Stimulated activated CD4-positive, alpha-beta T cell treated with anti-CD3 and anti-CD28 coated beads, Interleukin-1b, Interleukin-23, amount 100 ng/mL, for 48 hours (primary cell): ENCODE measurements at regions not wholly inside any gene's neighbourhood (a gene's known extent, or its start where the extent isn't known, plus 50 kb on each side); places are given as distances from the start of the nearest gene placed in this dataset.
A peak's percentile ranks its signal among the peaks of the same experiment; 100 is the strongest.

Experiments
- DNase-seq: peaks from one replicate; pipeline ENCODE4 v3.0.0-alpha.2; 2020

DNA sequence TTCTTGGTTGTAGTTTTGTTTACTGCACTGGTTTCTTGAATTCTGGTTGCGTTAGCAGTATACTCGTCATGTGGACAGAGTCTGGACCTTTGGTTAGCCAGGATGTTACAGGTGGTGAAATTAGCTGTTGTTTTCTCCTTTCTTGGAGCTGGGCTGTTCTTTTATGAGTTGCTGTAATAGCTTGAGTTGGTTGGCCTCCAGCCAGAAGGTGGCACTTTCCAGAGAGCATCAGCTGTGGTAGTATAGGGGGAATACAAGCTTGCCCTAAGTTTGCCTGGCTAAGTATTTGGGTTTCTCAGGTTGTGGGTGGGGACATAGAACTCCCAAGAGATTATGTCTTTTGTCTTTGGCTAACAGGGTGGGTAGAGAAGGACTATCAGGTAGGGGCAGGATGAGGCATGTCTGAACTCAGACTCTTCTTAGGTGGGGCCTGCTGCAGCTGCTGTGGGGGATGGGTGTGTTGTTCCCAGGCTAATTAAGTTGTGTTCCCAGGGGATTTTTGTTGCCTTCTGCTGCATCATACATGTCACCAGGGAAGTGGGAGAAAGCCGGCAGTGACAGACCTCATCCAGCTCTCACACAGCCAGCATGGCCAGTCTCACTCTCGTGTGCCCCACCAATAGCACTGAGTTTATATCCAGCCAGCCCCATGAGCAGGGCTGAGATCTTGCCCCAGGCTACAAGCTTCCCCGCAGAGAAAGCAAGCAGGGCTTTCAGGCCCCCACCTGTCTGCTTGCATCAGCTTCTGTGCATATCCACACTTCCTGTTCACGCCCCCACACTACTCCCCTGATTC lies 246.7 kb upstream of the TPK1 start:
- DNase-seq = no peak

DNA sequence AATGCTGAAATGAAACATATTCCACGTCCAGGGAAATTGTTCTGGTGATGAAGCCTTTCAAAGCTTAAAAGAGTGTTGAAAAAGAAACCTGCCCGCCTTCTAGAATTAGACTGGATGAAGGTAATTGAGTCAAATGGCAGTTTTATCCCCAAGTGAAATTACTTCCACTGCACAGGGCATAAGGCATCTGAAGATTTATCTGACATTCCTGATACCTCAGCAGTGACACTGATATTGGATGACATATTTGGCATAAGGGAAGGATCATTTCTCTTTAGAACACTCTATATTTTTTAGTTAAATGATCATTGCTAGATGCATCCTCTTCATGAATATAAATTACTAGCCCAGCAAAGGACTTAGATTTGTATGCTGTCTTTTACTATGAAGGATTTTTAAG lies 229.6 kb upstream of the TPK1 start:
- DNase-seq = no peak

DNA sequence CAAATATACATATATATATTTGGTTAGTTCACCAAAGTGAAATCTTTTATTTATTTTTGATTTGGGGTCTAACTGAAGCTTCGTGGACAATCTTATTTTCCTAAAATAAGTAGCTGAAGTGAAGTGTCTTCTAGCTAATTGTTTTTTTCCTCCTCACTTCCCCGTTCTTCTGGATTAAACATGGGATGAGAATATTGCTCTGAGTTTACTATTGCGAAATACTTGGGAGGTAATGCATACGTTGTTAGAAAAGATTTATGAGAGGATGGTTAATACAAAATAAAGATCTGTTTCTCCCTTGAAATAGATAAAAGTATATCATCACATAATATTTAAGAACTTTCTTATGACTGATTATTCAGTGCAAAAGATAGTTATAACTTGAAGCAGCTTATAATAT lies 228.3 kb upstream of the TPK1 start:
- no peak for DNase-seq

DNA sequence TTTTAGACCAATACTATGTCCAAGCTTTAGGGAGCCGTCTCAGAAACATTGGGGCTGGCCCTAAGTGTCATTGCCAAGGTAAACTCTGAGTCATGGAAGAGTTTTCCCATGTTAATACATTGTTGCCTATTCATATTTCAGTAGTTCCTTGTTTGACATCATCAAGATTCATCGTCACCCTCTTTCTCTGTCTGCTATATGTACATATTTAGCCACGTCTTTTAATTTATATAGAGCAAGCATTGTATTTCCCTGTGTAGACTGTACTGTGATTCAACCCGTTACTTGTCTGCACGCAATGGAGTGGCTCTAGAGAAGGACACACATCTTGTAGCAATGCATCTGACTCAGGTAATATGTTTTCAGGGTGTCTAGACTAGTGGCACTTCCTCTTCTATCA lies 217.9 kb upstream of the TPK1 start:
- no peak for DNase-seq

DNA sequence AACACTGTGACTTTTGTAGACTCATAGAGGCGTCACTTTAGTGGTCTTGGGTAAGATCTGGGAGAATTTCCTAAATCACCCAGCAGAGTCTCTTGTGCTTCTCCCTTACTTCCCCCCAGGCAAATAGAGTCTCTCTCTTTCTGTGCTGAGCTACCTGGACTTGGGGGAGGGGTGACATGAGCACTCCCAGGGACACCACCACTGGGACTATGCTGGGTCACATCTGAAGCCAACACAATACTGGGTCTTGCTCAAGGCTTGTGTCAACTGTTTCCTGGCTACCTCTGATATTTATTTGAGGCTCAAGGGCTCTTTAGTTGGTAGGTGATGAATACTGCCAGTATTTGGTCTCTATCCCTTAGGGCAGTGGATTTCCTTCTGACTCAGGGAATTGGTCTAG lies 214.6 kb upstream of the TPK1 start:
- DNase-seq = no peak

DNA sequence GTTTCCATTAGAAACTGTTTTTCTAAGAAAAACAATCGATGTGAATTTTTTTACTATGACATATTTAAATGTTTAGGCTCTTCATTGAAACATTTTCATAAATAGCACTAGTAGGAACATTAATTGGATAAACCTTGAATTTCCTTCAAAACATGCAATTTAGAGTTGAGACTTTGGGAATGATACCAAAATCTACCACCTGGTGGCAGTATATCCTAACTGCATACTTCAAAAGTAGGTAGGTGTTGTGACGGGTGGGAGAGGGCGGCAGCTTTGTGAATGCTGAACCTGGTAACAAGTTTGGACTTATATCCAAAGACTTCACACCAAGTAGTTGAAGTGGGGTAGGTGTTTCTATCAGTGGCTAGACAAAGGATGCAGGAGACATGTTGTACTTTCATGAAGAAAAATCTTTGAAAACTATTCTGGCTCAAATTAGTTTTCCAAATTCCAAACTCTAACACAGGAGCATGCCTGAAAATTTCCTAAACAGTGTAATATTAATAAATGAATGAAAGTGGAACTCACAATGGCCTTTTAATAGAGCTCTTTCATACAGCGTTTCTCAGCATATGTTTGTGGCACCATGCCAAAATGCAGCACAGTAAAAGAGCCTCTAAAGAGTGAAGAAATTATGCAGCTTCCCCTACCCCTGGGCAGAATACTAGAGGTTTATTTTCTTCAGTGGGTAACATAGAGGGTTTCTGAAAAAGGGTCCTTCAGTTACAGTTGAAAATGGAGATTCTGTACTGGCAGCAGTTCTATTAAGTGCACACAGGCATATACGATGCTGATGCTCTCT lies 201.0 kb upstream of the TPK1 start:
- peak; percentile 24 for DNase-seq

DNA sequence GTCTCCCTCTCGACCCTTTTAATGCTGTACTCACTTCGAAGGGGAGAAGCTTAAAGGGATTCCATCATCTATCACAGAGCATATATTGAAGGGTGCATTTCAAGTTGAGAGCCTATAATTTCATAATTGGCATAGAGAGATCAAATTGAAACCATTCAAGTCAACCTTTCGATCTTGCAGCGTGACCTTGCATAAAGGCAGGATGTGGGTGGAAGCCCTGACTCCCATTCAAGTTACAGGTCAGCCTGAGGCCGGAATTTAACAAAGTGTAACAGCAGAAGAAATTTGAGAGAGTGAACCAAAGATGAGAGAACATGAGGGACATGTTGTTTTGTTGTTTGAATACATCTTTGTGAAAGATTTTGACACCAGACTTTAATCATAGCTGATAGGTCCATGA lies 195.3 kb upstream of the TPK1 start:
- no peak for DNase-seq

DNA sequence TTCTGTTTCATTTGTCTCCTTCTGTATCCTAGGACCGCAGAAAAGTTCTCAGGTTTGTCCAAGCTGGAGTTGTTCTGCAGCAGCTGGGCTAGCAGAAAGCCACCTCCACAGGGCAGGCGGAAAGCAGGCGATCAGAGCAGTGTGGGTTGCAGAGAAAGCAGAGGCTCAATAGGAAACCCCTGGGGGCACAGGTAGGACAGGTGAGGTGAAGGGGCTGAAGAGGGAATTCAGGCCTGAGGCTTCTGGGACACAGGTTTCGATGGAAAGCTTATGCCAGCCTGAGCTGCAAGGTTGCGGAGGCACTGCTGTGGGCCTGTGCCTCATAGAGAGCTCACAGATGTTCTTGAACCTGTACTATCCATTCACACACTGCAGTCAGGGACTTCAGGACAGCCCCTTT lies 194.9 kb upstream of the TPK1 start:
- DNase-seq = no peak

DNA sequence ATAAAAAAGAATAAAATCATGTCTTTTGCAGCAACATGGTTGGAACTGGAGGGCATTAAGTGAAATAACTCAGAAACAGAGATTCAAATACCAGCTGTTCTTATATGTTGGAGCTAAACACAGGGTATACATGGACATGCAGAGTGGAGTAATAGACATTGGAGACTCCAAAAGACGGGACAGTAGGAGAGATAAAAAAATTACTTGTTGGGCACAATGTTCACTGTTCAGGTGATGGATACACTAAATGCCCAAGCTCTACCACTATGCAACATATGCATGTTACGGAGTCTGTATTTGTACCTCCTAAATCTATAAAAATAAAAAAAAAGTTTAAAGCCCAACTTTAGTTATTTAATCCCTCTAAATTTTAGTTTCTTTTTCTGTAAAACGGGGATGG lies 184.6 kb upstream of the TPK1 start:
- no peak for DNase-seq

DNA sequence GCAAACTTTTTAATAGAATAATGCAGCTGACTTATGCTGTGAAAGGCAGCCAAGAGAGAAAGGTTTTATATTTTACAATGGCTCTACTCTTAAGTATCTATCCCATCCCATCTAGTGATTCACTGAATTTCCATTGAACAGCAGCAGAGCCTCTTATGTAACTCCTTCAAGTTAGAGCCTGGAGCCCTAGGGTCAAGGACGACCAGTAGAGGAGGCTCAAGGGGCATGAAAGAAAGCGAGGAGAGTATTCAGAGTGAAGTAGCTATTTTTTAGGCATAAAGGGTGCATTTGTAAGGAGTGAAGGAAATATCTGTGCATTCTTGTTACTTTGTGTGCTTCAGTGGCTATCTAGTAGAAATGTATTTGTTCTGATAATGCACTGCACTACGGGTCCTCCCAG lies 180.2 kb upstream of the TPK1 start:
- DNase-seq = no peak

DNA sequence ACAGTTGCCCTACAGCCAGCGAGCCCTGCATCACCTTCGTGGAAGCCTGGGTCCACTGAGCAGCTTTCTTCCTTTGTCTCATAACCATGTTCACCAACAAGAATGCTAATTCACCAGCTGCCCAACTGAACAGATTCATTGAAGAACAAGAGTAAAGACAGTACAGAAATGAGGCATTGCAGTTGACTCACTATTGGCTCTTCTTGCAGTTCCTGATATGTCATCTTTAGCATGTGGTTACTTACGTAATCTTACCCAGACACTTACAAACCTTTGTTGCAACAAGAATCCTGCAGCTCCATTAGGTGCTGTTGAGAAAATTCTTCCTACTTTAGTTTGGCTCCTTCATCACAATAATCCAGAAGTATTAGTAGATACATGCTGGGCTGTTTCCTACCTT lies 174.0 kb upstream of the TPK1 start:
- DNase-seq = no peak

DNA sequence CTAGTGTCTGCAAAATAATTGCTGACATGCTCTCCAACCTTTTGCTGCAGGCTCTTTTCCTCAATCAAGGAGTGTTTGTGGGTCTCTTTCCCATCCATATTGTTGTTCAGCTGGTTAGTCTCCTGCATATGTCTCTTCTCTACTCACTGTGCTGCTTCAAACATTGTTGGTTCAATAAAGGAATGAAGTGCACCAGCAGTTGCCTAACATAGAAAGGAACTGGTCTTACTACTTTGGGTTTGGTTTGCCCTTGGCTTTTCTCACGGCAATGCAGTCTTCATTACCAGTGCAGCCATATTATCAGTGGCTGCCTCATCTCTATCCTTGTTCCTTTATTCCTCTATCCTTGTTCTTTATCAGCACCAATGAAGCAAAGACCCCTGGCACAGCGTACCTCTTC lies 169.7 kb upstream of the TPK1 start:
- DNase-seq = no peak

DNA sequence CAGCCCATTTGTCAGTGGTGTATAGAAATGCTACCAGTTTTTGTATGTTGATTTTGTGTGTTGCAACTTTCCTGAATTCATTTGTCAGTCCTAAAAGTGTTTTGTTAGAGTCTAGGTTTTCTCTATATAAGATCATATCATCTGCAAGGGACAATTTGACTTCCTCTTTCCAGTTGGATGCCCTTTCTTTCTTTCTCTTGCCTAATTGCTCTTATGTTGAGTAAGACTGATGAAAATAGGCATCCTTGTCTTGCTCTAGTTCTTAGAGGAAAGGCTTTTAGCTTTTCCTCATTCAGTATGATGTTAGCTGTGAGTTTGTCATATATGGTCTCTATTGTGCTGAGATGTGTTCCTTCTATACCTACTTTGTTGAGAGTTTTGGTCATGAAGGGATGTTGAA lies 161.7 kb upstream of the TPK1 start:
- DNase-seq = no peak

DNA sequence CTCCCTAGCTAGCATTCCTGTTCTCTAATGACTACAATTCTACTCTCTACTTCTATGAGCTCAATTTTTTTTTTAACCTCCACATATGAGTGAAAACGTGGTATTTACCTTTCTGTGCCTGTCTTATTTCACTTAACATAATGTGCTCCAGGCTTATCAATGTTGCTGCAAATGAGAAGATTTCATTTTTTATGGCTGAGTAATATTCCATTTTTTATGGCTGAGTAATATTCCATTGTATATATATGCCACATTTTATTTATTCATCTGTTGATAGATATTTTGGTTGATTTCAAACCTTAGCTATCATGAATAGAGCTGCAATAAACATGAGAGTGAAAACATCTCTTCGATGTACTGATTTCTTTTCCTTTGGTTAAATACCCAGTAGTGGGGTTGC lies 159.6 kb upstream of the TPK1 start:
- DNase-seq = no peak

DNA sequence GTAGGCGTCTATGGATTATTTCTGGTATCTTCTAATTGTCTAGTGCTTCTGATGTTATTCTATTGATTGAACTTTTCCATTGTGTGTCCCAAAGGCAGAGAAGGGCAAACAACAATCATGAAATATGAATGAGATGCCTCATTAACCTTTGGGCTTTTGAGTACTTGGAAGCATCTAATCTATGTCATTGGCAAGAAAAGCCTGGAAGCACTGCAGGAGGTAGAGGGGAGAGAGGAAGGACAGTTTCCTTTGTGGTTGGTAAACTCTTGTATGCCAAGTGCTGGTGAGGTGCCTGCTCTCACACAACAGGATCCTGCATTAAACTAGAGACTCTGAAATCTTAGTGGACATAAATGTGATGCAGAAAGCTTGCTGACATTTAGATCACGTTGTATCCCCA lies 155.2 kb upstream of the TPK1 start:
- DNase-seq = no peak

DNA sequence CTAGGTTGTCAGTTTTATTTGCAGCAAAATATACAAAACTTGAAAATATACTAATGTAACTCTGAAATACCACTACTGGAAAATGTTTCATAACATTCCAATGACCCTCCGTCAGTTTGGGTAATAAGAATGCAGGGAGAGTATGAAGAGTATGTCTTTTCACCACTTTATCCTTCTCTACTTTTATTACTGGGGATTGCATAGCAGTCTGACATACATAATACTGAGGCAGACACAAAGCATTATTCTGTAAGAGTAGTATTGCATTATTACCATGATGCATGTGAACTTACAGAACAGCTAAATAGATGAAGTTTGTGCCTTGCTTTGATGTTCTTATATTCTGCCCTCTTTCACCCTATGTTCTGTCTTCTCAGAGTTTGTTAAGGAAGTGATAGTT lies 151.8 kb upstream of the TPK1 start:
- no peak for DNase-seq

DNA sequence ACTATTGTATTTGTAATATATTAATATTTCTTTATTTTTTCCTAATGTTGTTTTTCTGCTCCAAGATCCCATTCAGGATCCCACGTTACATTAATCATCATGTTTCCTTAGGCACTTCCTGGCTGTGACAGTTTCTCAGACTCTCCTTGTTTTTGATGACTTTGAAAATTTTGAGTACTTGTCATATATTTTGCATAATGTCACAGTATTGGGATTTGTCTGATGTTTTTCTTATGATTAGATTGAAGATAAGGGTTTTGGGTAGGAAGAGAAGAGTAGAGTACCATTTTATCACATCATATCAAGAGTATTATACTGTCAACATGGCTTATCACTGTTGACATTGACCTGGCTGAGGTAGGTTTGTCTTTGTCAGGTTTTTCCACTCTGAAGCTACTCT lies 146.3 kb upstream of the TPK1 start:
- DNase-seq = no peak

DNA sequence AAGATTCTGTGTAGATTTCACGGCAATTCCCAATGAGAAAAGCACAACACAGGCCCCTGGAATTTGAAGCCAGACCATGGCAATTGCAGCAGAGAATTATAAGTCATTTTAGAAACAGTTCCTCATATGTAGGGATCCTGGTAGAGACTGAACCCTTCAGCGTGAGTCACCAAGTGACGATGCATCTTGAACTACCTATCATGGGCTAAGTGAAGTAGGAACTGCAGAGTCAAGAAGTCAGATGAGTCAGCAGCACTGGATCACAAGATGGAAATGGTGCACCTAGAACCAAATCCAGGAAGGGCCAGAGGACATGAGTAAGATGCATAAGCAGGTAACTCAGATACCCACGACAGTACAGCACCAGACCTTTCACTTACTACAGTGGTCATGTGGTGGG lies 140.0 kb upstream of the TPK1 start:
- DNase-seq = no peak

DNA sequence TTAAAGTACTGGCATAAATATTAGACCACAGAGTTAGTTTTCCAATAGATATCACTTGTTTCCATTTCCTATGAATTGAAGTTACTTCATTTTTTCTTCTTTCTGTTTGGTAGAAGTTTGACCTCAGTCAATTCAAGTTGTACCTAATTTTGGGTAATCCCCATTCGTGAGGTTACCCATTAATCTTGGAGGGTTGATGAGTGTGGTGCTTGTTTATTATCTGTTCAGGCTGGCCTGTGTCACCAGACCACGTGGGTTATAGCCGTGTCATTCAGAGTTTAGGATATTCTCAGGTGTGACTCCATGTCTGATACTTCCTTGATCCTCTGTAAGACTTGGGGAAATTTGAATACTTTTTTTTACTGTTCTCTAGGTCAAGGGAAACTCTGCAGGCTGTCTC lies 133.9 kb upstream of the TPK1 start:
- no peak for DNase-seq

DNA sequence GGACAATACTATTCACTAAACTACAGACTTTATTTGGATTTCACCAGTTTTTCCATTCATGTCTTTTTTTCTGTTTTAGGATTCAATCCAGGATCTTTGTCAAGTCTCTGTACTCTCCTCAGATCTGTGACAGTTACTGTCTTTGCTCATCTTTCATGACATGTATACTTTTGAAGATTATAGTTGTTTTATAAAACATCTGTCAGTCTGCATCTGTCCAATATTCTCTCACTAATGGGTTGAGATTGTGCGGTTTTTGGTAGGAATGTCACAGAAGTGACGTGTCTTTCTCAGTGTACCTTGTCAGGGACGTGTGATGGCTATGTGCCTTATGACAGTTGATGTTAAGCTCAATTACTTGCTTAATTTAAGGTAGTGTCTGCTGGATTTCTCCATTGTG lies 124.9 kb upstream of the TPK1 start:
- no peak for DNase-seq

DNA sequence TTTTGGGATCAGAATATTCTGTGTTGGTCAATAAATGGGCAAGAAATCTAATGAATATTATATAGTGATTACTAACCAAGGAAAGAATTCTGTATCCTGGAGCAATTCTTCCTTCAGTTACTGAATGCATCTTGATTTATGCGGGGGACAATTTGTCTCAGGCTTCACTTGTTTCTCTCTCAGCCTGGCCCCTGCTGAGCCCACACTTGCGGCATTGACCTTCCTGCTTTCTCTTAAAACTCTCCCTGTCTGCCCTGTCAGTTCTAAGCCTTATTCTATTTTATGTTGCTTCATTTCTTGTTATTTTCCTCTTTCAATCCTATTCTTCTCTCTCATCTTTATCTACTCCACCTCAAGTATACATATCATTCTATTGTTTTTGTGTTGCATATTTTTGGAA lies 122.1 kb upstream of the TPK1 start:
- no peak for DNase-seq

DNA sequence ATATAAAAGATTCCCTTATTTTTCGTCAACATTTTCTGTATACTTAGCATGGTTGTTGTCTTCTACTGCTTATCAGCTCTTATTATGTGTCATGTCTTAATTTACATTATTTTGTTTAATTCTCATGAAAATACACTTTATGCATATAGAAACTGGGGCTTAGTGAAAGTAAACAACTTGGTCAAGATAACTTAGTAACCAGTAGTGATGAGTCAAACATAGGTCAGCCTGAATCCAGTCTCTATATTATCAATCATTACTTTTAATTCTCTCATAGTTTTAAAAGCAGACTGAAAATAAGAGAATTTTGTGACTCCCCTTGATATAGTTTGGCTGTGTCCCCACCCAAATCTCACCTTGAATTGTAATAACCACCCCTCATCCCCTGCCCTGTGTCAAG lies 119.6 kb upstream of the TPK1 start:
- no peak for DNase-seq

DNA sequence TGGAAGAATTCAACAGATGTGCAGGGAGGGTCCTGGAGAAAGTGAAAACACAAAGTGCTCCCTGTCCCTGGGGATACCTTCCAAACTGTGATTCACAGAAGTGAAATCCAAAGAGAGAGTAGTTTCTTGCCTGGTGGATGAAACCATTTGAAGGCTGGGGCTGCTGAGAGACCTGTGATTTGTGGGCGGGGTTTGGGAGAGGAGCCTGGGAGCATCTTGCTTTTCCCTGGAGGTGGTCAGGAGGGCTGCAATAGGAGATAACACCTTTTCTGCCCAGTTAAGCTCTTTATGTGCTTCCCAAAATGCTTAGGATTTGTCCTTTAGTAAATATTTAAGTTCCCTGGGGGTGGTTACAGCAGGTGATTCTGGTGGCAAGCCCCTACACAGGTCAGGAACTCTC lies 105.3 kb upstream of the TPK1 start:
- no peak for DNase-seq

DNA sequence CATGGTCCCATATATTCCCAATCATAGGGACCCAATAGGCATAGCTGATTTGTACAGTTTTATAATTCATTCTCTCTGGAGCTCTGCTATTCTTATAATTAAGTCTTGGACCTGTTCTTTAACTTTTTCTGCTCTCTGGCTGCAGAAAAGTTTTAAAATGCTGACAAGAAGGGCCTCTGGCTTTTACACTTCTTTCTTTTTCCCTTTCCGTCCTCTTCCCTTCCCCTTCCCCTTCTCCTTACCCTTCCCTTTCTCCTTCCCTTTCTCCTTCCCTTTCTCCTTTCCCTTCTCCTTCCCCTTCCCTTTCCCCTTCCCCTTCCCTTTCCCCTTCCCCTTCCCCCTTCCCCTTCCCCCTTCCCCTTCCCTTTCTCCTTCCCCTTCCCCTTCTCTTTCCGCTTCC lies 101.3 kb upstream of the TPK1 start:
- DNase-seq = no peak

DNA sequence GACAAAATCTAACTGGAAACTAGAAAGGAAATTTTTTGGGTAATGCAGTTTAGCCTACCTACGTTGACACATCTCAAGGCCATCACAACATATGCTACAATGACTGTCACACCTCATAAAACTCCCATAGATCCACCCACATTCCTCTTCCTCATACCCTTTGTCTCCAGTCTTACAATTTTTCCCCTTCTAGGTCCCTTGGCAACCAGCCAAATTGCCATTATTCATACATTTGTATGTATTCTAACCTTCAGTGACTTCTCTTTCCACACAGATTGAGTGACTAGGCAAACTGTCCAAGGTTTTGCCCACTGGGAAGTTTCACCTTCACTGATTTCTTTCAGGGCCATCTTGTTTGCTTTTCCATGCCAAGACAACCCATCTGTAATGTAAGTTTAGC lies 100.5 kb upstream of the TPK1 start:
- no peak for DNase-seq
